Right lobe of liver (tissue), 6 donors: ENCODE measurements at regions not wholly inside any gene's neighbourhood (a gene's known extent, or its start where the extent isn't known, plus 50 kb on each side); places are given as distances from the start of the nearest gene placed in this dataset.

ENCODE experiments used
- ATAC-seq, 4 donors: fragments of 200-7000 bp; cut with Tn5 transposase; one replicate each; pipeline ENCODE4 v1.9.1; 2020; ENCODE audit warnings: mild to moderate bottlenecking in 4 of 4, moderate library complexity in 4 of 4
- DNase-seq, 3 donors: peaks; one replicate each; pipeline ENCODE4 v3.0.0-alpha.2; 2020
- H3K27ac ChIP-seq, 3 donors: fragments of 200-600 bp; one replicate each; pipeline ENCODE4 v1.8.0; 2022
- H3K27me3 ChIP-seq, 2 donors: fragments of 200-600 bp; one replicate each; pipeline ENCODE4 v1.8.0; 2022
- H3K36me3 ChIP-seq, 4 donors: fragments of 200-600 bp; sonication (generic) in 1 of 4; one replicate each; pipeline versions ENCODE4 v1.5.1 to v1.8.0; 2017 to 2022; ENCODE audit warnings: control low read depth in 1 of 4
- H3K4me1 ChIP-seq, 4 donors: fragments of 200-600 bp; sonication (generic) in 1 of 4; one replicate each; pipeline versions ENCODE4 v1.5.1 to v1.8.0; 2017 to 2022; ENCODE audit warnings: control low read depth in 1 of 4
- H3K4me3 ChIP-seq, 3 donors: fragments of 200-600 bp; one replicate each; pipeline ENCODE4 v1.8.0; 2022
- H3K9me3 ChIP-seq, 4 donors: fragments of 200-600 bp; sonication (generic) in 1 of 4; one replicate each; pipeline versions ENCODE4 v1.5.1 to v1.8.0; 2017 to 2022; ENCODE audit warnings: control low read depth in 1 of 4
- CTCF ChIP-seq, 4 donors: fragments of 200-600 bp in 3 of 4; fragments of 450-650 bp in 1 of 4; IDR thresholded peaks; one replicate each; pipeline versions ENCODE4 v1.5.1 to v1.8.0; 2016 to 2022; ENCODE audit warnings: antibody characterized with exemption in 4 of 4, mild to moderate bottlenecking in 2 of 4
- POLR2A ChIP-seq: fragments of 450-650 bp; IDR thresholded peaks from one replicate; pipeline ENCODE4 v1.6.1; 2017; ENCODE audit warnings: antibody characterized with exemption, mild to moderate bottlenecking
- WGBS: methylation state at CpG from one replicate; pipeline ENCODE4 v1.1.6; 2018; ENCODE audit warnings: low coverage, low lambda C conversion rate; ENCODE audit not compliant: insufficient coverage; ENCODE audit errors: missing lambda C conversion rate; 5-methylcytosine and 5-hydroxymethylcytosine counted together
- intact Hi-C, 2 donors: fragments of 100-400 bp; cut with DNase I; formaldehyde crosslinking; loops; one replicate each; pipeline versions ENCODE4 v1.11.2 to v1.14.1; 2022
- donor health status: DM: no; HTN: yes; CAD: no.
- donor health status: DM: no; HTN: no; CAD: no.
- donor health status: DM: no; HTN: no; CAD: no.
- donor health status: DM: no; HTN: yes; CAD: no.
- donor health status: DM: no; HTN: yes; CAD: no.

GRCh38 chr7:54398863-54399262 is 143.3 kb upstream of the VSTM2A start:
- no peak overlapping the region for H3K27ac ChIP-seq
- intact Hi-C loops, result no loop called here
- H3K4me1 ChIP-seq, result no peaks in the 10 kb centered on the region
- DNase-seq (no peak), ATAC-seq (no peak)
- TF ChIP-seq POLR2A, result no peak
- TF ChIP-seq CTCF (IDR thresholded peaks at IDR 0.05), result no peak
- H3K36me3 ChIP-seq, result no peaks in the 10 kb centered on the region
- H3K9me3 ChIP-seq, result no peaks in the 10 kb centered on the region
- H3K27me3 ChIP-seq, result no peaks in the 10 kb centered on the region
- no peak overlapping the region for H3K4me3 ChIP-seq
- WGBS, result 61% methylated on average over 5 of the region's 5 CpGs

GRCh38 chr7:54409917-54410316 is 132.3 kb upstream of the VSTM2A start:
- no peaks in the 10 kb centered on the region for H3K9me3 ChIP-seq
- ATAC-seq (peak in 1 of 4 donors; percentile 31), DNase-seq (no peak)
- no peaks in the 10 kb centered on the region for H3K4me1 ChIP-seq
- no peak for TF ChIP-seq CTCF (IDR thresholded peaks at IDR 0.05)
- TF ChIP-seq POLR2A, result no peak
- no peaks in the 10 kb centered on the region for H3K27me3 ChIP-seq
- no peak overlapping the region for H3K4me3 ChIP-seq
- WGBS, result 0% methylated on average over 1 of the region's 3 CpGs
- intact Hi-C loops, result no loop called here
- H3K27ac ChIP-seq, result no peak overlapping the region
- no peaks in the 10 kb centered on the region for H3K36me3 ChIP-seq

GRCh38 chr7:54416678-54417077 is 125.5 kb upstream of the VSTM2A start:
- Histone ChIP-seq H3K36me3 (no peaks in the 10 kb centered on the region), H3K4me3 (no peak overlapping the region), H3K27ac (no peak overlapping the region), H3K4me1 (no peaks in the 10 kb centered on the region), H3K9me3 (no peaks in the 10 kb centered on the region), H3K27me3 (no peaks in the 10 kb centered on the region)
- ATAC-seq (no peak), DNase-seq (no peak)
- TF ChIP-seq POLR2A (no peak), CTCF (IDR thresholded peaks at IDR 0.05) (no peak)
- WGBS, result 28% methylated on average over 3 of the region's 3 CpGs
- intact Hi-C loops, result no loop called here

DNA sequence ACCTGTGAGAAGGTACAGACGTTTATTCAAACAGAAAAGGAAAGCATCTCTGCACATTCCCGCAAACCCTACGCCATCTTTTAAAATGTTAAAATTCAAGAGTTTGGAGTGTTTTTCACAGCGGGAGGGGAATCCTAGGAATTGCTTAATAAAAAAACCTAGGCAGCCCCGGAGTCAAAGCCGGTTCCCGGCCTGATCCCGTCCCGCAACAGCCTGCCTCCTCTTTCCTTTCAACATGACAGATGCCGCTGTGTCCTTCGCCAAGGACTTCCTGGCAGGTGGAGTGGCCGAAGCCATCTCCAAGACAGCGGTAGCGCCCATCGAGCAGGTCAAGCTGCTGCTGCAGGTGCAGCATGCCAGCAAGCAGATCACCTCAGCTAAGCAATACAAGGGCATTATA is 123.0 kb upstream of the VSTM2A start:
- DNase-seq (no peak), ATAC-seq (no peak)
- intact Hi-C loops, result no loop called here
- Histone ChIP-seq H3K9me3 (no peaks in the 10 kb centered on the region), H3K27me3 (no peaks in the 10 kb centered on the region), H3K36me3 (no peaks in the 10 kb centered on the region), H3K4me1 (no peaks in the 10 kb centered on the region), H3K4me3 (no peak overlapping the region), H3K27ac (no peak overlapping the region)
- TF ChIP-seq CTCF (IDR thresholded peaks at IDR 0.05) (no peak), POLR2A (no peak)
- 44% methylated on average over 6 of the region's 15 CpGs for WGBS

DNA sequence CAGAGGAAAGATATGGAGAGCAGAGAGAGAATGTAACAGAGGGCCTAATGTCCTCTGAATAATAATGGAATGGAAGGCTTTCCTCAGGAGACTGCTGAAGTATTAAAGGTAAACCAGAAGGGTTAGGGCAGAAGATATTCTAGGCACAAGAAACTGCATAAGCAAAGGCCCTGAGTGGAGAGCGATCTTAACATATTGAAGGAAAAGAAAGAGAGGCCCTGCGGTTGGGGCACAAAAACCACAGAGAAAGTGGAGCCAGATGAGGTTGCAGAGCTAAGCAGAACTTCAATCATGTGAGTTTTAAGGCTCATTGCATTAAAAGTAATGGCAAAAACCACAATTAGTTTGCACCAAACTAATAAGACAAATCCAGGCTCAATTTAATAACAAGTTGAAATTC is 115.8 kb upstream of the VSTM2A start:
- ATAC-seq, result no peak
- intact Hi-C loops, result no loop called here
- DNase-seq, result no peak
- Histone ChIP-seq H3K9me3 (no peaks in the 10 kb centered on the region), H3K27ac (no peak overlapping the region), H3K4me1 (no peaks in the 10 kb centered on the region), H3K27me3 (no peaks in the 10 kb centered on the region), H3K4me3 (no peak overlapping the region), H3K36me3 (no peaks in the 10 kb centered on the region)
- no peak for TF ChIP-seq CTCF (IDR thresholded peaks at IDR 0.05)
- TF ChIP-seq POLR2A, result no peak
- WGBS, result 40% methylated on average over 2 of the region's 2 CpGs
